ENCODE measurements at regions not wholly inside any gene's neighbourhood (a gene's known extent, or its start where the extent isn't known, plus 50 kb on each side); places are given as distances from the start of the nearest gene placed in this dataset.
"Not testable (repeated sequence)": the region's sequence is repeated elsewhere in the genome, so short reads cannot be mapped to it uniquely, and the experiment has no call there.

DNA sequence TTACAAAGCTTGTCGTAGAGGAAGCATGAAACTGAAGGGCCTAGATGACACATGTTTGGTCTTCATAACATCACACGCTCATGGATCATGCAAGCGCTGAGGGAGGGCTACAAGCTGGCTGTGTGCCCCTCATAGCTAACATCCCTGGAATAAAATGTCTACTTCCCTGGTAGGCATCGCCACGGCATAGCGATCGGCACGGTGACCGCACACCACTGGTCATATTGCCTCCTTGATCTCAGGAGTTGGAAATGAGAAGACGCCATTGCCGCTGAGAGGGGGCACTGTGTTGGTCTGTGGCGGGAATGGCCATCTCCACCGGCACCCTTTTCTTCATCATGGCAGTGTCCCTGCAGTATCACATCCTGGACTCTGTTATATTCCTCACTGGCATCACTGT lies 50.1 kb upstream of the TUBA3E start:
- DNase-seq, result not testable (repeated sequence)
